GM12865 (cell line): ENCODE measurements at regions not wholly inside any gene's neighbourhood (a gene's known extent, or its start where the extent isn't known, plus 50 kb on each side); places are given as distances from the start of the nearest gene placed in this dataset.

ENCODE experiments used
- DNase-seq: peaks from one replicate; pipeline ENCODE4 v3.0.0; 2010; ENCODE audit warnings: low read depth
- H3K4me3 ChIP-seq: 2 replicates; pipeline ENCODE4 v1.5.1; 2011; ENCODE audit warnings: mild to moderate bottlenecking, low read depth, low read length, control low read depth
- CTCF ChIP-seq: IDR thresholded peaks from 2 replicates; pipeline ENCODE4 v1.5.1; 2011; ENCODE audit warnings: low read length, control low read depth, low read depth, inconsistent platforms; ENCODE audit not compliant: insufficient read depth; ENCODE audit errors: missing control alignments

GRCh38 chr12:126781593-126781992 is 1485.4 kb upstream of the TMEM132C start:
- no peak for TF ChIP-seq CTCF
- DNase-seq, result no peak
- no peak overlapping the region for H3K4me3 ChIP-seq

GRCh38 chr12:126782083-126782482 is 1484.9 kb upstream of the TMEM132C start:
- no peak for DNase-seq
- TF ChIP-seq CTCF, result no peak
- H3K4me3 ChIP-seq, result no peak overlapping the region

GRCh38 chr12:126784328-126784921 is 1482.5 kb upstream of the TMEM132C start:
- H3K4me3 ChIP-seq, result no peak overlapping the region
- peak; percentile 53 for TF ChIP-seq CTCF
- DNase-seq, result peak; percentile 65

GRCh38 chr12:126789963-126790362 is 1477.0 kb upstream of the TMEM132C start:
- TF ChIP-seq CTCF, result no peak
- H3K4me3 ChIP-seq, result no peak overlapping the region
- no peak for DNase-seq

- DNase-seq, result no peak
- no peak overlapping the region for H3K4me3 ChIP-seq
- no peak for TF ChIP-seq CTCF
These were observed 1475.8 kb upstream of the TMEM132C start for GRCh38 chr12:126791122-126791521.

GRCh38 chr12:126792411-126792810 is 1474.6 kb upstream of the TMEM132C start:
- DNase-seq, result no peak
- H3K4me3 ChIP-seq, result no peak overlapping the region
- no peak for TF ChIP-seq CTCF

- TF ChIP-seq CTCF, result no peak
- no peak for DNase-seq
- H3K4me3 ChIP-seq, result no peak overlapping the region
These were observed 1469.4 kb upstream of the TMEM132C start for GRCh38 chr12:126797525-126797924.
